ENCODE measurements at regions not wholly inside any gene's neighbourhood (a gene's known extent, or its start where the extent isn't known, plus 50 kb on each side); places are given as distances from the start of the nearest gene placed in this dataset.

- no peak for TF ChIP-seq CEBPB (IDR thresholded peaks at IDR 0.05)
- TF ChIP-seq USF1 (IDR thresholded peaks at IDR 0.05) = no peak
- no peak for TF ChIP-seq RAD21 (IDR thresholded peaks at IDR 0.05; ENCODE audit: low read depth)
These were observed 193.4 kb upstream of the FGGY start for GRCh38 chr1:59103457-59103856.

All from Ishikawa (cell line).